Mesothelial cell of epicardium (in vitro differentiated cells): ENCODE measurements at regions not wholly inside any gene's neighbourhood (a gene's known extent, or its start where the extent isn't known, plus 50 kb on each side); places are given as distances from the start of the nearest gene placed in this dataset.
"Not testable (repeated sequence)": the region's sequence is repeated elsewhere in the genome, so short reads cannot be mapped to it uniquely, and the experiment has no call there.

Source experiments
- DNase-seq, 2 experiments: peaks; one replicate each; pipeline ENCODE4 v3.0.0; 2021; ENCODE audit warnings: low spot score in 2 of 2; ENCODE audit not compliant: unreplicated experiment in 2 of 2
- H3K27ac Mint-ChIP-seq: 2 replicates; pipeline ENCODE4 v1.8.0; 2021; ENCODE audit warnings: mixed read lengths
- H3K27me3 Mint-ChIP-seq: 2 replicates; pipeline ENCODE4 v1.8.0; 2021; ENCODE audit warnings: low read depth, mixed read lengths
- H3K36me3 Mint-ChIP-seq: 2 replicates; pipeline ENCODE4 v1.8.0; 2021; ENCODE audit warnings: mixed read lengths
- H3K4me1 Mint-ChIP-seq: 2 replicates; pipeline ENCODE4 v1.8.0; 2021; ENCODE audit warnings: mixed read lengths
- H3K4me3 Mint-ChIP-seq: 2 replicates; pipeline ENCODE4 v1.8.0; 2021; ENCODE audit warnings: mild to moderate bottlenecking, moderate library complexity, mixed read lengths
- H3K9me3 Mint-ChIP-seq: 2 replicates; pipeline ENCODE4 v1.8.0; 2021; ENCODE audit warnings: mixed read lengths
- TF ChIP-seq, protein P1 (sequence below): fragments of 200-600 bp; sonication (generic); IDR thresholded peaks from one replicate; pipeline ENCODE4 v1.5.0; 2021; ENCODE audit warnings: antibody characterized with exemption; ENCODE audit not compliant: unreplicated experiment

GRCh38 chr4:120000591-120001296 is 65.9 kb downstream of the MAD2L1 start:
- Mint-ChIP-seq H3K27ac (peak overlapping the region; percentile 47), H3K4me3 (no peak overlapping the region), H3K36me3 (no peaks in the 10 kb centered on the region), H3K9me3 (peaks cover 4% of the 10 kb centered on the region), H3K4me1 (peaks cover 28% of the 10 kb centered on the region), H3K27me3 (peaks cover 29% of the 10 kb centered on the region)
- TF ChIP-seq, protein P1, sequence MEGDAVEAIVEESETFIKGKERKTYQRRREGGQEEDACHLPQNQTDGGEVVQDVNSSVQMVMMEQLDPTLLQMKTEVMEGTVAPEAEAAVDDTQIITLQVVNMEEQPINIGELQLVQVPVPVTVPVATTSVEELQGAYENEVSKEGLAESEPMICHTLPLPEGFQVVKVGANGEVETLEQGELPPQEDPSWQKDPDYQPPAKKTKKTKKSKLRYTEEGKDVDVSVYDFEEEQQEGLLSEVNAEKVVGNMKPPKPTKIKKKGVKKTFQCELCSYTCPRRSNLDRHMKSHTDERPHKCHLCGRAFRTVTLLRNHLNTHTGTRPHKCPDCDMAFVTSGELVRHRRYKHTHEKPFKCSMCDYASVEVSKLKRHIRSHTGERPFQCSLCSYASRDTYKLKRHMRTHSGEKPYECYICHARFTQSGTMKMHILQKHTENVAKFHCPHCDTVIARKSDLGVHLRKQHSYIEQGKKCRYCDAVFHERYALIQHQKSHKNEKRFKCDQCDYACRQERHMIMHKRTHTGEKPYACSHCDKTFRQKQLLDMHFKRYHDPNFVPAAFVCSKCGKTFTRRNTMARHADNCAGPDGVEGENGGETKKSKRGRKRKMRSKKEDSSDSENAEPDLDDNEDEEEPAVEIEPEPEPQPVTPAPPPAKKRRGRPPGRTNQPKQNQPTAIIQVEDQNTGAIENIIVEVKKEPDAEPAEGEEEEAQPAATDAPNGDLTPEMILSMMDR: no peak
- DNase-seq: no peak

DNA sequence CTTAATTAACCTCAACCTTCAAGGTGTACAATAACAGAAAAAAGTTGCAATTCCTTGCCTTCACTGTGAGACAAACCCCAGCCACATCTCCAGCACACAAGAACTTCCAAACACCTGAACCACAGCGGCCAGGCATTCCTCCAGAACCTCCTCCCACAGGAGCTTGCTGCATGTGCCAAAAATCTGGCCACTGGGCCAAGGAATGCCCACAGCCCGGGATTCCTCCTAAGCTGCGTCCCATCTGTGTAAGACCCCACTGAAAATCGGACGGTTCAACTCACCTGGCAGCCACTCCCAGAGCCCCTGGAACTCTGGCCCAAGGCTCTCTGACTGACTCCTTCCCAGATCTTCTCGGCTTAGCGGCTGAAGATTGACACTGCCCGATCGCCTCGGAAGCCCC is 70.6 kb downstream of the MAD2L1 start:
- H3K36me3 Mint-ChIP-seq, H3K9me3 Mint-ChIP-seq, H3K27ac Mint-ChIP-seq, H3K4me3 Mint-ChIP-seq, DNase-seq: not testable (repeated sequence)
- Mint-ChIP-seq H3K4me1 (peaks cover 15% of the 10 kb centered on the region), H3K27me3 (peaks cover 63% of the 10 kb centered on the region)

DNA sequence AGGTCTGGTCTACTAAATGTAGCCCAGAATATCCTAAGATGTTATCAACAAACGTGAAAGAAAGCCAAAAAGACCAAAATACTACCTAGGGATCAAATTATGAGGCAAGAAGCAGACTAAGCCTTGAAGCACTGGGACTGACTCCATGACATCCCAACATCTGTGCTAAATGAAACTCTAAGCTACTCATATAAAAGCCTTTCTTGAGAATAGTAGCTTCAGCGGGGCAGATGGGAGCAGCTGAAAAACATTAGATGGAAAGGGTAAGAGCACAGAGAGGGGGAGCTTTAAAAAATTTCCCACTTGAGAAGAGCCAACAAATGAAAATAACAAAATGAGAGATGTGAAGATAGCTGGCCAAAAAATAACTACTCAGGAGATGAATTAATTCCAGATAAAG is 81.7 kb downstream of the MAD2L1 start:
- H3K4me3 Mint-ChIP-seq: no peak overlapping the region
- H3K4me1 Mint-ChIP-seq: peaks cover 17% of the 10 kb centered on the region
- H3K9me3 Mint-ChIP-seq: no peaks in the 10 kb centered on the region
- peaks cover 4% of the 10 kb centered on the region for H3K27me3 Mint-ChIP-seq
- H3K27ac Mint-ChIP-seq: no peak overlapping the region
- TF ChIP-seq, protein P1: no peak
- no peaks in the 10 kb centered on the region for H3K36me3 Mint-ChIP-seq
- no peak for DNase-seq

DNA sequence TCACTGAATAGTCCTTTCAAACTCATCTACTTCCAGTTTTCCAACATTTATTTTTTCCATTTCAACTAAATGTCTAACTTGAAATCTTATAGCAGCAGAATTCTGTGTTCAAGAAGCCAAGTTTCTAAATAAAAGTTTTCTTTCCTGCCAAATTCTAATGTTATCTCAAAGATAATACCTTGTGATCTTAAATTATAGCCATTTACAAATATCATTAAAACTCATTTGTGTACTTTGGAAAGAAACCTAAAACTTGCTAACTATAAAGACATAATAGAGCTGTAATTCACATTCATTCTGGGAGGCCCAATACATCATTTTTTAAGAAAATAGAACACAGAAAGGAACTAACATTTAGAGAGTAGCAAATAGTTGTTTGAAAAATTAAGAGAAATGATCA is 83.9 kb downstream of the MAD2L1 start:
- no peak for DNase-seq
- H3K27ac Mint-ChIP-seq: no peak overlapping the region
- H3K36me3 Mint-ChIP-seq: no peaks in the 10 kb centered on the region
- H3K4me1 Mint-ChIP-seq: peaks cover 19% of the 10 kb centered on the region
- TF ChIP-seq, protein P1: no peak
- no peak overlapping the region for H3K4me3 Mint-ChIP-seq
- no peaks in the 10 kb centered on the region for H3K27me3 Mint-ChIP-seq
- no peaks in the 10 kb centered on the region for H3K9me3 Mint-ChIP-seq

DNA sequence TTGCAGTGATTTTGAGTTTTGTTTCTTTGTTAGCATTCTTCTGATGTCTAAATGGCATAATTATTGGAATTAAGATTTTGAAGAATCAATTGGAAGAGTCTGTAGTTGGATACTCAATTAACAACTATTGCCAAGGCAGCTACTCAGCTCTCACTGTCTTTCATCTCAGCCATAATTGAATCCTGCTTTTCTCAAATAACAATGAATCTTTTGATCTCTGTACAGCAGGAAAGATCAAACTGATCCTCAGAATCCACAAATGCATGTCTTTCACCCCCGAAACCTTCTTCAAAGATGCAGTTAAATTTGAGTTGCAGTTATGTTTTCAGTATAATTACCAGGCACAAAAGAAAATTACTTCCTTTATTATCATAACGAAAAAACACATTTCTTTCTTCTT is 86.2 kb downstream of the MAD2L1 start:
- DNase-seq: no peak
- Mint-ChIP-seq H3K27me3 (no peaks in the 10 kb centered on the region), H3K4me3 (no peak overlapping the region), H3K36me3 (no peaks in the 10 kb centered on the region), H3K4me1 (peaks cover 27% of the 10 kb centered on the region), H3K9me3 (no peaks in the 10 kb centered on the region), H3K27ac (peak overlapping the region; percentile 27)
- TF ChIP-seq, protein P1: no peak

DNA sequence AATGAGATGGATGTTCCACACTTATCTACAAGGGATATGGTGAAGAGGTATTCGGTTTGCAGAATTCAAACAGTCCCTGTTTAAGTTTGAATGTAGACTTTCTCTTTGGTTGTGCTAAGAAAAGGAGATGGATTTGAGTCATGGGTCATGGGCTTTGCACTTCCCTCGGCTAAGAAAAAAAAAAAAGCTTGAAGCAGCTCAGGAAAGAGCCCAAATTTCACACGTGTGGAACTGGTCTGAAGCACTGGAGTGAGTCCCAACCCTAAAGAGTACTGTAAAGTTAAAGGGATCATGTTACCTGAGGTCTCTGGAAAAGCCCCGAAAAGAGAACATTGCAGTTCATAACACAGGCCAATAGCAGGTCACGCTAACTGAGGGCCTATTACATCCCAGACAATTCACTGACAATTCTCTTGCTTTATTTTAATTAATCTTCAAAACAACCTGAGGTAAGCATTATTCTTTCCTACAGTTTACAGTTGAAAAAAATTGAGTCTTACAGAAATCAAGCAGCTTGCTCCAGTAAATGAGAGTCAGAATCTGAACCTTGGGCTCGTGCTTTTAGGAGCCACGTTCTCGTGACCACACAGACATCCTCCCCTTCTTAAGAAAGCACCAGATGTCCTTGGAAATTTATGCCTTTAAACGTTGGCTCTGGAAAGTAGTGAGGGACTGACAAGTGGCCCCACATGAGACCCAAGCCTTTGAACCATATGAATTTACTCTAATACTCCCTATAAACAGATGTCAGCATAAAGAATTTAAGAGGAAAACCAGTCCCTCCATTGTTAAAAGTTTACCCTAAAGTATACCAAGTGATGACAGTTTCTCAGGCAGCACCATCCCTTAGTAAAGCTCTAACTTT is 89.3 kb downstream of the MAD2L1 start:
- no peaks in the 10 kb centered on the region for H3K36me3 Mint-ChIP-seq
- TF ChIP-seq, protein P1: no peak
- H3K4me3 Mint-ChIP-seq: no peak overlapping the region
- peaks cover 22% of the 10 kb centered on the region for H3K4me1 Mint-ChIP-seq
- no peak for DNase-seq
- H3K9me3 Mint-ChIP-seq: peaks cover 8% of the 10 kb centered on the region
- H3K27me3 Mint-ChIP-seq: no peaks in the 10 kb centered on the region
- H3K27ac Mint-ChIP-seq: no peak overlapping the region
